HG02571 (cell line): ENCODE measurements at regions not wholly inside any gene's neighbourhood (a gene's known extent, or its start where the extent isn't known, plus 50 kb on each side); places are given as distances from the start of the nearest gene placed in this dataset.
"Not testable (repeated sequence)": the region's sequence is repeated elsewhere in the genome, so short reads cannot be mapped to it uniquely, and the experiment has no call there.

ENCODE experiments used
- ATAC-seq: cut with Tn5 transposase; IDR thresholded peaks from one replicate; pipeline ENCODE4 v1.9.1; 2021; ENCODE audit warnings: mild to moderate bottlenecking, moderate library complexity; ENCODE audit not compliant: unreplicated experiment

- not testable (repeated sequence) for ATAC-seq
Measured at GRCh38 chr6:30807566-30807965, 63.2 kb upstream of the IER3 start.

GRCh38 chr6:30806581-30807183 lies 62.3 kb upstream of the IER3 start:
- ATAC-seq, result no peak

GRCh38 chr6:30804333-30804732 lies 60.0 kb upstream of the IER3 start:
- no peak for ATAC-seq

DNA sequence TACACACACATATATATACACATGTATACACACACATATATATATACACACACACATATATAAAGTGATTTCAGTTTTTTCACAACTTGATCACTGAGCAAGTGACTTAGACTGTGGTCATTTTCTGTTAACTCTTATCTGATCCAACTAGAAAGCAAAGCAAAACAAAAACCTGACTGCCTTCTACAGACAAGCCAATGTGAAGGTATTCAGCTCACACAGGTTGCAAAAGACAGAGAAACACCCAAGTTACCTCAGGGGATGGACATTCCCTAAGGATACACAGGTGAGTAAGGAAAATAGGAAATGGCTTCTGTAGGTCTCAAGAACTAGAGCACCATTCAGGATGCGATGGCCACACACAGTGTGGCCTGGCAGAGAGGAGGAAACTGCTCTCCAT lies 58.4 kb upstream of the IER3 start:
- no peak for ATAC-seq

DNA sequence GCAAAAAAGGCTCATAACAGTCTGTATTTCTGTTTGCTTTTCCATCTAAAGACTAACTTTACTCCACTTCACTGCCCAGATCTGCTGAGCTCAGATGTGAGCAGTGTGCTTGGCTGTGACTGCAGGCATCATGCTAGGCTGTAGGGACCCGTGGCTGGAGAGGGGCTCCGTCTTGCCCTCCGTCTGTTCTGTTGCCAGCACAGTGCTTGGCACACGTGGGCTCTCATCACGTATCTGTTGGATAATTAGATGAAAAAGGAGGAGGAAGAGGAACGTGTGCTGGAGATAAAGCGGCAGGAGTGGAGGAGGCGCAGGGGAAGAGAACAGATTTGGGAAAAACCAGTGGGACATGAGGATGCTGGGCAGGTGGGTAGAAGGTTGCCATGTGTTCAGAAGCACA lies 57.6 kb upstream of the IER3 start:
- no peak for ATAC-seq

DNA sequence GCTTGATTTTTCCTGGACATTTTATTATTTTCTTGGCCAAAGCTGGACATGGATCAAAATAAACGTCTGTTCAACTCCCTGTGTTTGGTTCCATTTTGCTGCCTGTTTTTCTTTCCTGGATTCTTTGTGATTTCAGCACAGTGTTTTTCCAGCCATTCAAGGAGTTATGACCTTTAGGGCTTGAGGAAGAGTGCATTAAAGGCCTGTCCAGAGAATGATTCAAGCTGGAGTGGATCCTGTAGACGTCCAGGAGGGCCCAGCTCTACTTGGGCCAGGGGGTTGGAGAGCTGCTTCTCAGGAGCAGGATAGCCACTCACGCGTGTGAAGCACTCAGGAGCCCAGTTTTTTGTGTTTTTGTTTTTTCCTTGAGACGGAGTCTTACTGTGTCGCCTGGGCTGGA lies 56.5 kb upstream of the IER3 start:
- no peak for ATAC-seq

DNA sequence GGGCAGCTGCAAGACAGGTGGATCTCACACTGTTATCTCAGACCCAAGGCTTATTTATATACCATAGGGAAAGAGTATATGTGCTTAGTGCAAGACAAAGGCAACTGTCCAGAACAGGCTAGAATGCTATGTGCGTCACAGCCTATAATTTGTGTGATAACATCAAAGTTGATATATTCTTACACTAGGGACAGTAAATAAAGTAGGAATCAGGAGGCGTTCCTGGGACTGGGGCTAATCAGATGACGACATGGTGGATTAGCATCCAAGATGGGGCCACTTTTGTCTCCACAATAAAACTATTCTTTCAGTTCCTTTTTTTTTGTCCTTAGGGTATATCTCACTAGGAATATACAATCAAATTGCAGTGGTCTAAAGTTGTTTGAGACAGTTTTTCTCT lies 54.9 kb upstream of the IER3 start:
- ATAC-seq, result no peak

- no peak for ATAC-seq
Measured at GRCh38 chr6:30798494-30798893, 54.1 kb upstream of the IER3 start.

DNA sequence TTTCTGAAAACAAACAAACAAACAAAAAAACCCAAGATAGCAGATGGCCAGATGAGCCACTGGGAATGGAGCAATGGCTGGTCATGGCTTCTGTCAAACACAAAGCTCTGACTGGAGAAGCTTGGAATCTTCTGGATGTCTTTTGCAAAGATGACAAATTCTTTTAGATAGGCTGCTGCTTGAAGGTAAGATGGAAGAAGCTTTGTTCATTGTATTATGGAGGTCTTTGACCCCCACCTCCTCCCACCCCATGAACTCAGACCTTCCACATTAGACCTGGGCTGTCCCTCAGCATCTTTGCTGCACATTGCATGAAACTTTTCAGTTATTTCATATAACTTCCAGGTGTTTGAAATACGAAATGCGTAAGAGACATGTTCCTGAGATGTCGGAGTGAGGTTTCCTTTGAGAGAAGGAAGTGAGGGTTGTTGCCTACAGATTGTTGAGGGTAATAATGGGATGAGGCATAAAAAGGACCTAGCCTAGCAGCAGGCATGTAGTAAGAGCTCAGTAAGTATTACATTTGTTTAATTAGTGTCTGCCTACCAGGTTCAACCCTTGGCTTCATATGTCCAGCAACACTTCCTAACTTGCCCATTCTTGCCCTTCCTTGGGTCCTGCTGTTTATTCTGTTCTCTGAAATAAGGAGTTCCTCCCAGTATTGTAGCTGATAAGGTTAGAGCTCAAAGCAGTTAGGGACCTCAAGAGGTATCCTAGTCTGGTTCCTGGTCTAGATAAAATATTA lies 51.4 kb upstream of the IER3 start:
- no peak for ATAC-seq
